Activated CD8-positive, alpha-beta memory T cell treated with anti-CD3 and anti-CD28 coated beads for 1 hour (primary cell): ENCODE measurements at regions not wholly inside any gene's neighbourhood (a gene's known extent, or its start where the extent isn't known, plus 50 kb on each side); places are given as distances from the start of the nearest gene placed in this dataset.

Experiments
- DNase-seq, 2 donors: peaks; one replicate each; pipeline ENCODE4 v3.0.0-alpha.2; 2020; ENCODE audit warnings: low read depth in 1 of 2; ENCODE audit errors: extremely low read depth in 1 of 2

DNA sequence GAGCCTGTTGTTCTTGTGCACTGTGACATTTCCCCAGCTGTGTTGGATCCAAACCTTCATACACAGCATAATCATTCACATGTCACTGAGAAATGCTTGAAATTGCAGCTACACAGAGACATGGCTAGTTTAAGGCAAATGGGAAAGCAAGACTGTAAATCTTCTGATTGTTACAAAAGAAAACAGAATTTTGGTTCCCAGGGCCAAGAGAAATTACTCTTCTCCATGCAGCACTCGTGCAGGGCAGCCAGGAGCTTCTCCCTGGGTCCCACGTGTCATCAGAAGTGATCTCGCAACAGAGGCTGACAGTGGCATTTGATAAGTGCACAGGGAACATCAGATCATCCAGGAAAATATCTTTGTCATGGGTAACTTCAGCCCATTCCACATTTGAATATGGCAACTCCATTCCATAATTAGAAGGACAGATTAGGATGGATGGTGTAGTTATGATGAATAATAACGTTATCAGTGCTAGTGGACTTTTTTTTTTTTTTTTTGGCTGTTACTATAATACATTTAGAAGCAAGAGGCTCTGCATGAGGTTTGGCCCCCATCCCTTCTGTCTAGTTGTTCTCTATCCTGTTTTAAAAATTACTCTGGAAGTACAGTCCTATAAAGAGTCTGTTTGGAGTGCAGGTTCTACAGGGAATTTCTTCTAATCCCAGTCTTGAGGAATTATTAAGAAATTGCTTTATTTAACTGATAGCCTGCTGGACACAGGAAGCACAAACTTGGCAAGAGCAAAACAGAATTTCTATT lies 571.0 kb upstream of the NOX3 start:
- no peak for DNase-seq

DNA sequence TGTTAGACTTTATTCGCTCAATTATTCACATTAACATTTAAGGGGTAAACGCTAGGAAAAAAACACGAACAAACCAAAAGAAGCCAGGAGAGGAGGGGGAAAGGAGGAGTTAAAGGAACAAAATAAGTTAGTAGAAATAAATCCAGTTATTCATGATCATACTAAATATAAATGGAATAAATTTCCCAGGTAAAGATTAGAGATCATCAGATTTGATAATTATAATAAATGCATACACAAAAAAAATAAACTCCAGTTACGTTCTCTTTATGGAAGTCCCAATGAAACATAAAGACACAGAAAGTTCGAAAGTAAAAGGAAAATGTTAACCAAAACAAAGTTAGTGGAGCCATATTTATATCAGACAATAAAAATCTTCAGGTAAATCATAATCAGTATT lies 568.7 kb upstream of the NOX3 start:
- no peak for DNase-seq

DNA sequence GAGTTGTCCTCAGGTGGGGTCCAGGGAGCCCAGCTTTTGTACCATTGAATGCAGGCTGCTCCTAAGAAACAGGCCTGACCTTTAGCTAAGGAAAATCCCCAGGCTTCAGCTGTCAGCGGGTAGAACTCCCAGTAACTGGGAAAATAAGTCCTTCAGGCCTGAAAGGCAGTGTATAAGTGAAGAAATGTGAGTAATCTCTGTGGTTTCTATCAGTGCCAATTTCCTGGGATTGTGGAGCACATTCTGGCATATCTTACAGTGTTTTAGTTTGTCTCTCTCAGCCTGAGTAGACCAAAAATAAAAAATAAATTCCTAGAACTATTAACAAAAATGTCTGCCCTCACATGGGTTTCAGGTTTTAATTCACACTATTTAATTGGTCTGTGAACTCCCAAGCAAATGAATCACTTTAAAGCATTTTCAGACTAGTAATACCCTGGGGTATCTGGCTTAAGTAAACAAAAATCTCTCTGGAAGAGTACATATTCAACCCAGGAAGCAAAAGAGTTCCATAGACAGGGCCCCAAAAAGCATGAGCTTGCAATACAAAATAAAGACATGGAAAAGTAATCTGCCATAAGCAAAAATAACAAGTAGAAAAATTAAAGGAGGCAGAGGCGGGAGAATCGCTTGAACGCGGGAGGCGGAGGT lies 566.2 kb upstream of the NOX3 start:
- no peak for DNase-seq

DNA sequence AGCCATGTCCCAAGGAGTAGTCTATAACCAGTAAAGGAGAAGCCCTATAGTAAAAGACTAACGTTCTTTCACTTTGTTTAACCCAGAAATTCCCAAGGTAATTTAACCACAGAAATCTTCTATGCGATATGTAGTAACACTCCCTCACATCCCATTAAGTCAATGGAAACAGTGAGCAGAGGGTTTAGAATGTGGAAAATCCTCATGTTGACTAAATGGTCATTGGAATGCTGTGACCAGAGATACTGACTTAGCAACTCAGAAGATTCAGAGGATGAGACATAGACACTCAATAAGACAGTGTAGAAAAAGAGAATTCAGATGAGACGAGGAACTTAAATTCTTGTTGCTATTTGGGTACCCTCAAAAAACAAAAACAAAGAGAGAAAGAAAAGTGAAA lies 562.2 kb upstream of the NOX3 start:
- no peak for DNase-seq

DNA sequence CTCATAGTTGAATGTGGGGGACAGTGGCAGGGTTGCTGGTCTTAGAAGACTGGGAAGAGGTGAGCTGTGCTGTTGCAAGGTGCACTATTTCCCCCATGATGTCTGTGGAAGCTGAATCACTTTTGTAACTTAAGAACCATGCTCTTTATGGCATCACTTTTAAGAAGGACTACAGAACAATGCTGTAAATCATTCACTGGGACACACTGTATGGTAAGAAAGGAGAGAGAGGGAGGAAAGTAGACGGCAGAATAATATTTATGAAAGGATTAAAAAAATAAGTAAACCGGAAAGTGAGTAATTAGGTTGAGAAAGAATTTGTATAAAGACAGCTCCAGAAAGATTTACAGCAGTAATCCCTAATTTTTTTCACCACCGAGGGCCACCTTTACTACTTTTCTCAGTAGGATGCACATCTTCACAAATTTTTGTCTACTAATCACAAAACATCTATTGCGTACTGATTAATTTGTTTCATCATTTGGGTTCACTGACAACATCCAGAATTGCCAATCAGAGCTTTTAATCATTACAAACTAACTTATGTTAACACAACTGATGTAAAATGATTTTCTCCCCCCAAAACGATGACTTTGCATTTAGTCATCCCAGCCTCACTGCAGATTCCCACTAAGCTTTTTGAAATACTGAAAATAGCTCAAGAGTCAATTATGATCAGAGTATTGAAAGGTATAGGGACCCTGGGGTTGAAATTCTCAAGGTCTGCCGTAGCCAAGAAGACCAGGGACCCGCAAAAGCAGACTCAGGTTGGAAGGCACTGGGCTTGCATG lies 560.7 kb upstream of the NOX3 start:
- DNase-seq: no peak

DNA sequence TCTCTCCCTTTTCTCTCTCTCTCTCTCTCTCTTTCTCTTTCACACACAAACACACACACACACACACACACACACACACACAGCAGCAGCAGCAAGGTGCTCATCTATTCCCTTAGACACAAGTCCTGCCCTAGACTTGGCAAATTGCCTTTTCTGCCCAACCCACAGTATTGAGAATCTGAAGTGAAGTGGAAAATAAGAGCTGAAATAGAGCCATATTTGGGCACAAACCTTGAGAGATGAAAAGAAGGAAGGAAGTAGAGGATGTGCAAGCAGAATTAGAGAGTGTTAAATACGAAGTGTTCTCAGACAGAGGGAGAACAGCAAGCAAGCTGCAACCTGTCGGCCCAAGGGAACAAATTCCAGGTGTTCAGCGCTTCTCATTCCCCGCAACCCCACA lies 557.5 kb upstream of the NOX3 start:
- no peak for DNase-seq

DNA sequence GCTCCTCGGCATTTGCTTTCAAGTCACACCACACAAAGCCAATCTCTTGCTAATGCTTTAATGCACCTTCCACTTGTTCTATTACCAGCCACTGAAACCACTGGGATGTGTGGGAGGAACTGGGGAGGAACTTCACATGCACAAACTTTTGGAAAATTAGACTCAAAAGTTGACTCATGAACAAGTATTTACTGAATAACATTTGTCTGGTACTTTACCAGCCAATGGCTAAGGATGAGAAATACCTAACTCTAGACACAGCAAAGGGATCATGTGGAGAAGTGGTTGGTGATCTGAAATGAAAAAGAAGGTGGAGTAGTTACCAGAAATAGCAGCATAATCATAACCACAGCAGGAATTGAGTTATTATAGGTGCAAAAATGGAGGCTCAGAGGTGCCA lies 554.0 kb upstream of the NOX3 start:
- no peak for DNase-seq

DNA sequence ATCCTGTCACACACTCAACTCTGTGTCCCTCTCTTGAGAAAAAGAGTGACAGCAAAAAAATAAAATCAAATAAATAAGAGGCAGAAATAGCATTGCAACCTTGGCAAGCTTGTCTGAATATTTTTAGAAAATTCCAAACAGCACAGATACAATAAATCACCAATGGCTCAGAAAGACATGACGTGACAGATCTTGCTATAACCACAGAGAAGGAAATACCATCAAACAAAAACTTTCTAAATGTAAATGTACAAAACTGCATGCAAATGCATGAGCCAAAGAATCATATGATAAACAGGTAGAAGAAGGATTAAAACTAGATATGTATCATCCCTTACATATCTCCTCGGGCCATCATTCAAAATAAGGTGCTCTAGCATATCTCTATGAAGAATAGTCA lies 549.2 kb upstream of the NOX3 start:
- DNase-seq: no peak

DNA sequence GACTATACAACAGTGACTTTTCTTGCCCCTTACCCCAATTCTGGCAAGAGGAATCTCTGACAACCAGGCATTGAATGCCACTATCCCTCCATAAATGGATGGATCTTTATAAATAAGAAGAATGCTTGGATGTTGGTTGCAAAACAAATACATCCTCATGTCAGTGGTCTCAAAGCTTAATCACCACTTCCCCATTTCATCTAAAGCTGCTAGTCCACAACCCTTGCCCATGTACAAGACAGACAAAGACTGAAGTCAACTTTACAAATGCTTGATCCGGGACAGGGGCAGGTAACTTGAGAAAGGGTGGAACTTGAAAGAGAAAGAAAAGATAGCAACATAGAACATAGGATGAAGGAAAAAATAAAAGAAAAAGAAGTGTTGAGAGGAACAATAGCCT lies 540.5 kb upstream of the NOX3 start:
- no peak for DNase-seq

DNA sequence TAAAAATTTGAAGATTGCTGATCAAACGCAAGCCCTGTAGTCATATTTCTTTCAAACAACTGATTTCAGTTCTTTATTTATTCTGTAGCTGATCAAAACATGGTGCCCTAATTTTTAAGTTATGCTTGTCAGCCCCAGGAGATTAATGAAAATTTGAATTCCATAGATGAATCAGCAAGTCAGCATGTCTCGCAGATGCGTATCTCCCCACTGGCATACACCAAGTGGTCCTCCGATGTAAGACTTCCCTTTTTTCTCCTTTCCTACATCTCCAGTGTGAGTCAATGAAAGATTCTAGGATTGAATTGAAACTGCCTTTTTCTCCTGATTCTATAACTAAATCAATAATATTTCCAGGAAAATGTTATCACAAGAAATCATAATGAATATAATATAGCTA lies 539.6 kb upstream of the NOX3 start:
- no peak for DNase-seq

DNA sequence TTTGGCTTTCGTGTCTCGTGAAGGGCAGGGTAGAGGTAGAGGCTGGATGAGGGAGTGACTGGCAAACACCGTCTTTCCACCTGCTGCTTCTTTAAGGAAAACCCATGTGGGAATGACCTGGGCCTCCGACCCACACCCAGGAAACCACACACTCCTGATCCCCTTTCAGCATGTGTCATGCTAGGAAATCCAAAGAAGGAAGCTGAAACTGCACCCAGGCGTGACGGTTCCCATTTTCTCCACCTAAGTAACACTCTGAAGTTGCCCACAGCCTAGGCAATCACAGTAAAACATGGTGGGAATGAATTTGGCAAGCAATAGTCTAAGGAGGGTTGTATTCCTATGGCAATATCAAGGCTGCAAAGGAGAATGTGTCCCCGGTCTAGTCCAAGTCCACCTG lies 538.4 kb upstream of the NOX3 start:
- DNase-seq: no peak

DNA sequence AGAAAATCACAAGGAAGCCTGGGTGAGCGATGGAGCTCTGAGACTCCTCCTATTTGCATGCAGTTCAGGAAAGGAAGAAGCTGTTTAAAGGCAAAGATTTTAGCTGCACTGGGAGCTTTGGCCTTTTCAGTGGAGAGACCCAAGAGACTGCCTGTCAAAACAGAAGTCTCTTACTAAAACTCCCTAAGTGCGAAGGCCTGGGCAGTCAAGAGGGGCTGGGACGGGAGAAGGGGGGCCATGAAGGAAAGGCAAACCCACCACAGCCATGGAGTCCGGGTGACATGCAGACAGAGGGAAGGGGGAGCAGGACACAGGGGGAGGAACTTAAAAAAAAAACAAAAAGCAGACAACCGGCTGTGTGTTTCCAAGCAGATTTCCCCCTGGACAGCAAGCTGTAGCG lies 537.6 kb upstream of the NOX3 start:
- no peak for DNase-seq

DNA sequence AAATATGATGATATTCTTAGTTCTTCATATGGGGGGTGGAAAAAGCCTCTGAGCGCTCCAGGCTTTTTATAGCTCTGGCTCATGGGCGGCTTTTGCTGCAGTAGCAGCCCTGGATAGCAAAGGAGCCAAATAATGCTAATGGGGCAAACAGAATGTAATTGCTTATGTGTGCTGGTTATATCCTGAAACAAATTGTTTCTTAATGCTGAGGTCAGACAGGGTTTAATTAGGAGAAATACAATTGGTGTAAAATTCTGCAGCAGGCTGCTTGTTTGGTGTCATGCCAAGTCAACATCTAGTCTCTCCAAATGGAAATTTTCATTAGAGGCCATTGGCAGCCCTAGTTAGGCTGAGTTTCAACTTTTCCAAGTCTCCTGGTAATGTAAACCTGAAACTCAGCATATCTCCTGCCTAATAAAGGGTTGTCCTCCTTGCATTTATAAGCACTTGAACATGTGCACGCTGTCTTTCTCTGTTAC lies 530.1 kb upstream of the NOX3 start:
- DNase-seq: no peak

DNA sequence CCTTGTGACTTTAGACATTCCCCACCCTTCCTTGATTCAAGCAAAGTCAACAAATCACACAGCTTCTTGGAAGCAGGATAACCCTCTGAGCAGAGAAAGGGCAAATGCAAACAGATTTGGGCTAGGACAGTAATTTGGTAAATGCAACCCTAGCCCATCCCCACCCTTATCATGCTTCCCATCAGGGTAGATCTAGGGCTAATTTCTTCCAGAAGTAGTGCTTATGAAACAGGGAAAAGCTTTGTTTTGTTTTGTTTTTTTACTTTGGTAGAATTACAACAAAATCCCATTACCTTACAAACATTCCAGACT lies 525.1 kb upstream of the NOX3 start:
- no peak for DNase-seq

DNA sequence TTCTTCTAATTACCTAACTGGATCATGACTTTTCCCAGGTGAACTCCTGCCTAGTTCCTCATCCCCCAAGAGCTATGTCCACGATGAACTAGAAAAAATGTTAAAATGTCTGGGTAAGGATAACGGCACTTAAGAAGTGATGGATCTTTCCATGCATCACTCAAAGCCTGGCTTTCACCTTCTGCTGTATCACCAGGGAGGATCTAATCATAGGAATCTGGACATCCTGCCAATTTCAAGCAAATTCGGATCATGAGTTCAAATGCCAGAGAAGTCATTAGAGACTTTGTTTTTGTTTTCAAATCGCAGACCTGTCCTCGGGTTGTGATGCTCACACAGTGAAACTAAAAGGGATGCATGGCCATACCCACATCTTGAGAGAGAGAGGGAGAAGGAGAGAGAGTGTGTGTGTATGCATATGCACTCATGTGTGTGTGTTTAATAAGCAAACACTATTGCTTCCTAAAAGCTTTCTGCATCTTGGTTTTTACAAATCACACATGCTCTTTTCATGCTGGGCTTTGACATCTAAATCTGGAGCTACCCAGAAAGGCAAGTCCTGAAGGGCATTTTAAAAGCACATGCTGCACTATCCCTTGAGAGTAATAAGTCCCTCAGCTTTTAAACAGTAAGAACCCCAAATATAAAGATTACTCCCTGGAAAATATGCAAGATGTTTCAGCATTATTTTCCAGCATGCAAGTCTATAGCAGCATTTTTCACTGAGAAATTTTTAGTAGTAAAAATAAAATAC lies 524.6 kb upstream of the NOX3 start:
- DNase-seq: no peak

DNA sequence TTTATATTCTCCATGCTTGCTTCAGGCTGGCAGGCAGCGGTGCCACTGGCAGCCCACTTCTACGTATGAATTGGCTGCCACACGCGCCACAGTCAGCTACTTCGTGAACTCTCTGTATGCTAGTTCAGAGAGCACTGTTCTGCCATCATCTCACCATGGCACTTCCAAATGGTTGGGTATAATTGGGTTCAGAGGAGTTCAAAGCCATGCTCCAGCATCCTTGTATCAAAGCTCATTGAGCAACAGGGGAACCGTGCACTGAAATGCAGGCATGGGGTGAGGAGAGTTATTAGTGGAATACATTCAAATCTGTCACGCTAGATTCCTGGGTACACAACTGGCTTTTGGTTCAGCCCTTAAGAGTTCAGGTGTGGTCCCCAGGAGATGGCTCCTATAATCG lies 519.9 kb upstream of the NOX3 start:
- no peak for DNase-seq

DNA sequence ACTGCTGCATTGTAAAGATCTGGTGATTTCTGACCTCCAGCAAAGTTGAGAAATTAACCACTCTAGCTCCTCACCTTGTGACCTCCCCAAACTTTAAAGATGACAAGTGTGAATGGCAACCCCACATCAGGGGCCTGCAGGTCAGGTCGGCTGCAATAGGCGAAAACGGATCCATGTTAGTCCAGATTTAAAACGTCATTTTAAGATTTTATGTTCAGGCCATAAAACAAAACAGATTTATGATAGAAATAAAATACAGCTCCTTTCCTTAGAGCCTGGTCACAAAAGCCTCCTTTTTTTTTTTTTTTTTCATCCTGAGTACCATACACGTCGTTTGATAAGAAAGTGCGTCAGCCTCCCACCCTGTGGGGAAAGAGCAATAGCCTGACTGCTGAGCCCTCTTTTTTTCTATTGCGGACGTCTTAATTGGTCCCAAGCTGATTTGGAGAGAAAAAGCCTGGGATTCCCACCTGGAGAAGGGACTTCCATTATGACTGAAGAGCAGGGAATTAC lies 519.2 kb upstream of the NOX3 start:
- DNase-seq: no peak

DNA sequence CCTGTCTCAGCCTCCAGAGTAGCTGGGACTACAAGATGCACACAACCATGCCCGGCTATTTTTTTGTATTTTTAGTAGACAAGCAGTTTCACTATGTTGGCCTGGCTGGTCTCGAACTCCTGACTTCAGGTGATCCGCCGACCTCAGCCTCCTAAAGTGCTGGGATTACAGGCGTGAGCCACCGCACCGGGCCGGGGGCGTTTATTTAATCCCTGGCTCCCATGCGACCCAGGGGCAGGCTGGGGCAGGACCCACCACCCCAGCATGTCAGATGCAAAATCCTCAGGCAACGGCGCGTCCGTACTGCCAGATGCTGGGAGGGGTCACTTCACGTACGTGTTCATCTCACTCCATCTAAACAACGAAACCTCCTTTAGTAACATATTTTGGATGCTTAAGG lies 518.7 kb upstream of the NOX3 start:
- DNase-seq: no peak

DNA sequence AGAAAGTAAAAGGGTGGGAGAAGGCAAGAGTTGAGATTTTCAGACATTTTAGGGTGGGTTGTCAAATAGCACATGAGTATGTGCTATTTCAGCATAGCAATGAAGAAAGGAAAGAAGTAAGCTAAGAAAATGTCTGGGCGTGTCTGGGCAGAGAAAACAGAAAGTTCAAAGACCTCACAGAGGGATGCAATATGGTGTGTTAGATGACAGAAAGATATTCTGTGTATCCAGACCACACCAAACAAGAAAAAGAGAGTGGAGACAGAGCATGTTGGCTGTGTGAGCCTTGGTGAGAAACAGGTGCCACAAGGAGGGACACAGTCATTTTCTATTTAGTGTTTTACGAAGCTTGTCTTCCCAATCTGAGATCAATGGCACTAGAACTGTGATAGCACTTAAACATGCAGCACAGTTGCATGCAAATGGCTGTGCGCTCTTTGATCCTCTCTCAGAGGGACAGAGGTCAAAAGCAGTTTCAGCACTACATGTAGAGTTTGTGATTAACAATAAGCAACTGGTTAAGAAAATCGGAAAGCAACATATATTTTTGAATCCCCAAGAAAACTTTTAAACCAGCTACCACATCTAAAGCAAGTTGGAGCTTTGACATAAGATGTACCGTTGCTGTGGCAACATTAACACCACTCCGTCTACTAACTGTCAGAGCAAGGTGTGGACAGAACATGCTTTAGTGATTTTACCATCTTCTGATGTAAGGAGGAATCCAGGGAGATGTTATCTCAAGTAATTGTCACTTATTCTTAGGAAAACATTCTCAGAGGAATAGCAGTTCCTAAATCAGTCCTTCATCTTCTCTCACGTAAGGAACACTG lies 515.5 kb upstream of the NOX3 start:
- DNase-seq: no peak

DNA sequence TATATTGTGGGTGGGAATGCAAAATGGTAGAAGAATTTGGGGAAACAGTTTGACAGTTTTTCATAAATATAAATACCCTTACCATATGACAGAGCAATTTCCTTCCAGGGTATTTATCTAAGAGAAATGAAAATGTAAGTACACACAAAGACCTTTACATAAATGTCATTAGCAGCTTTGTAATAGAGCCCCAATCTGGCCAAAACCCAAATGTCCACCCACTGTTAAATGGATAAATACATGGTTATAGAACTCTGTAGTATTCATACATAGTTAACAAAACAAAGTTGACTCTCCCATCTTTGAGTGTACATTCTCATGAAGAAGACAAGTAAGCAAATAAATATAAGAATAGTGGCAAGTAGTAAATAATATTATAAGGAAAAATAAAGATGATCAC lies 514.8 kb upstream of the NOX3 start:
- no peak for DNase-seq
